GM21717 (cell line): ENCODE measurements at regions not wholly inside any gene's neighbourhood (a gene's known extent, or its start where the extent isn't known, plus 50 kb on each side); places are given as distances from the start of the nearest gene placed in this dataset.

ENCODE experiments used
- ATAC-seq: cut with Tn5 transposase; IDR thresholded peaks from one replicate; pipeline ENCODE4 v1.9.1; 2021; ENCODE audit warnings: mild to moderate bottlenecking, moderate library complexity; ENCODE audit not compliant: unreplicated experiment

GRCh38 chr18:78571063-78571785 is 408.4 kb upstream of the SALL3 start:
- ATAC-seq, result no peak

- ATAC-seq, result no peak
Observed at GRCh38 chr18:78571831-78572347, 407.7 kb upstream of the SALL3 start.

- ATAC-seq, result no peak
Observed at GRCh38 chr18:78573773-78574172, 405.8 kb upstream of the SALL3 start.

DNA sequence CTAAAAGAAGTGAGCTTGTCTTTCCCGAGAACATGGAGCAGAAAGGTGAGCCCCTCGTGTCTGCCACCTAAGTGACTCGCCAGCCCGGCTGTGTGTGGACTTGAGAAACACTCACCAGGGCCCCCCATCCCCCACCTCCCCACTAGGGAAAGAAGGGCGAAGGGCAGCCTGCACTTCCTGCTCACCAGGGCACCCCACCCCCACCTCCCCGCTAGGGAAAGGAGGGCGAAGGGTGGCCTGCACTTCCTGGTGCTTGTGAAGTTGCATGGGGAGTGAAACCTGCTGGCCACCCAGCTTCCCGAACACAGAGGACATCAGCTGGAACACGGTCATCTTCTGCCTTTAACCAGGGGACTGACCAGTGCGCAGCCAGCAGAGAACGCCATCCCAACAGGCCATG is 402.7 kb upstream of the SALL3 start:
- ATAC-seq, result no peak

- ATAC-seq, result no peak
Observed at GRCh38 chr18:78579449-78579848, 400.2 kb upstream of the SALL3 start.

- no peak for ATAC-seq
Observed at GRCh38 chr18:78579854-78580577, 399.6 kb upstream of the SALL3 start.

DNA sequence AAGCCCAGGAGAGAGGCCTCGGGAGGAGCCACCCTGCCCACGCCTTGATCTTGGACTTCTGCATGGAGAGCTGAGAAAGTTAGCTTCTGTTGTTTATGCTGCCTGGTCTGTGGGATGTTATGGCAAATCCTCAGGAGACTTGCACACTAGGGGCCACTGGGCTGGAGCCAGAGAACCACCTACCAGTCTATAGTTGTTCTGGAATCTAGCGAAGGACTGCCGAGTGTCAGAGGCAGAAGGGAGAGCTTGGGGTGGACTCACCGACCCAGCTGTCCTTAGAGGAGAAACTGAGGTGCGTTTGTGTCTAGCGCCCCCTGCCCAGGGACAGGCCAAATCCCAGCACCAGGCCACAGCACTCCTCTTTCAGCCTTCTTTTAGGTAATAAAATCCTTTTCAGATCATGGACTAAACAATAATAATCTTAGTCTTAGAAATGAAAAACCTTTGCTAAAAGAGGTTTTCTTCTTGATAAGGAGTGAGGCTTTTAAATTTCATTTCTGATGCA is 398.7 kb upstream of the SALL3 start:
- no peak for ATAC-seq

GRCh38 chr18:78582181-78582709 is 397.4 kb upstream of the SALL3 start:
- ATAC-seq, result no peak

DNA sequence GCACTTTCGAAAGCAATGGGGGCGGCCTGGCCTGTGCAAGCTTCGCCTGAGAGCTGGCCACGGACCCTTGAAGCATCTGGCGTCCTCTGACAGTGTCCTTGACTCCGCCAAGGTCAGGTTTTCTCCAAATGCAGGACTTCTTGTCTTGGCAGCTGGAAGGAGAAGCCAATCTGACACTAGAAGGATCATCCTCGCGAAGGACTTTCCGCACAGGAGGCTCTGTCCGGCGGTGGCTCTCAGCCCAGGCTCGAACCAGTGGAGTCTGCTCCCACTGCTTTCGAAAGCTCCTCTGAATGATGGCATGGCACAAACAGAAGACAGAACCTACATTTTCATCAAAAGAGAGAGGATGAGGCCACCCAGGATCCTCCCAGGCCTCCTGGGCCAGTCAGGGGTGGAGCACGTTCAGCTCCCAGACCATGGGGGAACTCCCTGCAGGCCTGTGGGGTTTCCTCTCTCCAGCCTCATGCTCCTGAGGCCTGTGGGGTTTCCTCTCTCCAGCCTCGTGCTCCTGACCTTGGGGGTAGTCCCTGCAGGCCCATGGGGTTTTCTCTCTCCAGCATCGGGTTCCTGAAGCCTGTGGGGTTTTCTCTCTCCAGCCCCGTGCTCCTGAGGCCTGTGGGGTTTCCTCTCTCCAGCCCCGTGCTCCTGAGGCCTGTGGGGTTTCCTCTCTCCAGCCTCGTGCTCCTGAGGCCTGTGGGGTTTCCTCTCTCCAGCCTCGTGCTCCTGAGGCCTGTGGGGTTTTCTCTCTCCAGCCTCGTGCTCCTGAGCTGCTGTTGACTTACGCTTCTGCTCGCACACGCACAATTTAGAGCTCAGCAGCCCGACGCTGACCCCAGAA is 396.5 kb upstream of the SALL3 start:
- ATAC-seq, result no peak

- no peak for ATAC-seq
Observed at GRCh38 chr18:78583739-78584458, 395.7 kb upstream of the SALL3 start.

DNA sequence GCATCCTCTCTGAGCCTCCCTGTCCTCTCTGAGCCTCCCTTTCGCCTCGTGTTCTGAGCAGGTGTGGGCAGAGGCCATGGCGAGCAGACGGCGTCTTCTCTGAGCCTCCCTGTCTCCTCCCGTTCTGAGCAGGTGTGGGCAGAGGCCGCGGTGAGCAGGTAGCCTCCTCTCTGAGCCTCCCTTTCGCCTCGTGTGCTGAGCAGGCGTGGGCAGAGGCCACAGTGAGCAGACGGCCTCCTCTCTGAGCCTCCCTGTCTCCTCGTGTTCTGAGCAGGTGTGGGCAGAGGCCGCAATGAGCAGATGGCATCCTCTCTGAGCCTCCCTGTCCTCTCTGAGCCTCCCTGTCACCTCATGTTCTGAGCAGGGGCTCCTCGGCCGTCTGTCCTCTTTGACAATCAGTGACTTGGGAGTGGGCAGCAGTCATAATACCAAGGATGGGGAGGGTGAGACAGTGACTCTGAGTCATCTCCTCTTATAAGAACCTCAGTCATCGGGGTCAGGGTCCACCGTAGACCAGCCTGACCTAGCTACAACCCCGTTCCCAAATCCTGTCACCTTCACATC is 395.1 kb upstream of the SALL3 start:
- ATAC-seq, result no peak

- ATAC-seq, result no peak
Observed at GRCh38 chr18:78586586-78586985, 393.0 kb upstream of the SALL3 start.

DNA sequence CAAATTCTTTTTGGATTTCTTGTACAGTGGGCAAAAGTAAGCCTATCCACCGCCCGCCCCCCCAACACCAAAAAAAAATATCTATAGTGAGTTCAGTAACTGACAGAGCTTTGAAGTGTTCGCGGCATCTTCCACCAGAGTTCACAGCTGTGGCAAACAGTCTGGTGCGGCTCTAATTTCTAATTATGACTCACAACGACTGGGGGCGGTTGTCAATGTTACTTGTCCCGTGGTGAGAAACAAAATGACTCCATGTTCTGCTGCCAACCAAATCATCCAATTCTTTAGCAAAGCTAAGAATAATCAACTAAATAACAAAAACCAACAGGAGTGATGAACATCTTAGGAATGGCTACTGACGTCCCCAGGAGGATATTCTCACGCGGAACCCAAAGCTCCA is 392.5 kb upstream of the SALL3 start:
- no peak for ATAC-seq

DNA sequence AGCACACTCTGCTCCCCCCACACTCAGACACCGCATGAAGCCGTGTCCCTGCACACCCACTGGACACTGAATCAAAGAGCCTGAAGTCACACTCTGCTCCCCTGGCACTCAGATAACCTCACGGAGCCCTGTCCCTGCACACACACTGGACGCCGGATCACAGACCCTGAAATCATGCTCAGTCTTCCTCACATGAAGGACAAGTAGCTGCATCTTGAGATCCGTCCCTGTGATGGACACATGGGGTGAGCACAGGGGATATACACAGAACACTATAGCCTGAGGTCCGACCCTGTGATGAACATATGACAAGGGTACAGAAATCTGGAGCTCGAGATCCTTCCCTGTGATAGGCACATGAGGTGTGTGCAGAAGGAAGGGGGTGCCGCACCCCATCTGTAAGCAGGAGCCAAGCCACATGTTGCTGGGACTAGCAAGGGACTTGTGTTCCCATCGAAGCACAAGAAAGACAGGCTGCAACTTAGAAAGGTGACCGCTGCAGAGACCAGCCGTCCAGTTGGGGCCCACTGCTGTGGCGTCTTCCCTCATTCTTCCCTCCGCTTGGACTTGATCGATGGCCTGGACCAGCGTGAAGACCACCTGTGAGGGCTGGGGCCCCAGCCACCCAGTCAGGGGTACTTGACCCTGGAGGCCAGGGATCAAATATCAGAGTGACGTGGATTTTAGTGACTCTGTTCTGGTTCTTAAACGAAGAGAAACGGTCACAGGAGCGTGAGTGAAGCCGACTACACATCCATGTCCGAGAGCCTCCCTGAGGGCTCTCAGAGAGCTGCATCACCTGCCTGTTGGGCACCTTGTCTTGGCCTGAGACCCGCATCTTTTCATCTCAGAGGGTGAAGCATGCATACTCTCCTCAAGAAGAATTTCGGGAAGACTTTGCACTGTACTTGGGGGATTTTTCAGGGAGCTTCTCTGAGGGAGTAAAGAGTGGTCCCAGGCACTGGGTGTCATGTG is 391.7 kb upstream of the SALL3 start:
- no peak for ATAC-seq

- ATAC-seq, result no peak
Observed at GRCh38 chr18:78589916-78590437, 389.6 kb upstream of the SALL3 start.

GRCh38 chr18:78595453-78595852 is 384.2 kb upstream of the SALL3 start:
- no peak for ATAC-seq

DNA sequence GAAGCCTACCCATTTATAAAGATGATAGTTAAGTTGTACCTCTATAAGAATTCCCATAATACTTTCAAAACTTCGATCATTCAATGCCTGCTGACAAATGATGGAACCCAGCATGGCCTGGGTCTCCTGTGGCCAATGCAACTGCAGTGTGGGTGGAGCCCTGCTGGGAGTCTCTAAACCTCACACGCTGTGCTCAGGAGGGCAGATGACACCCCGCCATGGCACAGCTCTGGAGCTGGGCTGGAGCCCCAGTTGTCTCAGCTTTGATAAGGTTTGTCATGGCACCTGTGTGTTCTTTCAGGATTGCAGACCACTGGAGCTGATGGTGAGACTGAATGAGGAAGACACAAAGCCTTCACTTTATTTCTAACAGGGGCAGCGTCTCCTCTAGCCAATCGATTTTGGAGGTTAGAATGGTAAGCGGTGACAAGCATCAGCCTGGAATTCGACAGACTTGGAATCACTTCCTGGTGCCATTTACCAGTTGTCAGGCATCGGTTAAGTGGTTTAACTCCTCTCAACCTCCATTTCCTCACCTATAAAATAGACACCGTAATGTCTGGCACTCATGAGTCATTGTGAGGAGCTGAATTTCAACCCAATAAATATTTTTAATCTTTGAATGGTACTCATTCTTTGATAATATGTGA is 383.6 kb upstream of the SALL3 start:
- ATAC-seq, result no peak

- ATAC-seq, result no peak
Observed at GRCh38 chr18:78596794-78597345, 382.7 kb upstream of the SALL3 start.
